Stimulated activated CD8-positive, alpha-beta memory T cell treated with anti-CD3 and anti-CD28 coated beads, Interleukin-12 subunit alpha, Interleukin-12 subunit beta, amount 100 ng/mL, for 4 hours (primary cell): ENCODE measurements at regions not wholly inside any gene's neighbourhood (a gene's known extent, or its start where the extent isn't known, plus 50 kb on each side); places are given as distances from the start of the nearest gene placed in this dataset.

Experiments used
- DNase-seq: peaks from one replicate; pipeline ENCODE4 v3.0.0-alpha.2; 2020; ENCODE audit warnings: low read depth

- DNase-seq = no peak
These were observed 555.4 kb upstream of the CPEB2 start for GRCh38 chr4:14446904-14447303.

GRCh38 chr4:14449308-14449707 lies 553.0 kb upstream of the CPEB2 start:
- no peak for DNase-seq

GRCh38 chr4:14452001-14452400 lies 550.3 kb upstream of the CPEB2 start:
- DNase-seq = no peak

DNA sequence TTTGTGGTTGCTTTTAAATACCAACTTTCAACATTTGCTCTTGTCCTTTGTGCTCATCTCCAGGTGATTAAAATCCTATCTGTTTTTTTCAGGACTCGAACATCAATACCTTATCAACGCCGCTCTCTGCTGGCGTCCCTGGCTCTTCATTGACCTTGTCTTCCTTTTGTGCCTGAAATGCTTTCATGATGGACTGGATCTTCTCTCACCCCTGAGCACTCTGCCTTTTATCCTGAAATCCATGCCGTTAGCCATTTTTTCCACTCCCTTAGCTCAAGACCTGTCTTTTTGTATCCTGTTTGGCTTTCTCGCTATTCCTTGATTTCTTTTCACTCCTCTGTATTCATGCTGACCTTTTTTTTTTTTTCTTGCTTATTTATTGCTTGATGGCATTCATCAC lies 549.5 kb upstream of the CPEB2 start:
- DNase-seq = no peak

- DNase-seq = no peak
These were observed 543.8 kb upstream of the CPEB2 start for GRCh38 chr4:14458463-14458862.

DNA sequence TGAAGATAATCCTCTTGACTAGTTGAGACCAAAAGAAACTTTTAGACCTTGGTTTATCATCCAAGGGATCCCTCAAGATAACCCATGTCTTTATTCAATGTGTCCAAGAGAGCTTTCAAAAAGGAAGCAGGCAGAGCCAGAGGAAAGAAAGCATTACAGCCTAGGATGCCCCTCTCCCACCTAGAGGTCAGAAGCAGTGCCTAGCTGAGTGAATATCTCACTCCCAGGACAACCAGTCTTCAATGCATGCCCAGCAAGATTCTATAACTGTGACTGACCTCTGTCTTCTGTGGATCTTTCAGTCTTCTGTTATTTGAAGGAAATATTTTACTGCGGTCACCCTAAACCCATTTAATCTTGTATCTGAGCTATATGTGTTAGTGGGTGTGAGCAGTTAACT lies 537.2 kb upstream of the CPEB2 start:
- DNase-seq = no peak

GRCh38 chr4:14465507-14465906 lies 536.8 kb upstream of the CPEB2 start:
- no peak for DNase-seq

GRCh38 chr4:14478504-14478903 lies 523.8 kb upstream of the CPEB2 start:
- no peak for DNase-seq

- DNase-seq = no peak
These were observed 505.9 kb upstream of the CPEB2 start for GRCh38 chr4:14496408-14496807.

- no peak for DNase-seq
These were observed 505.3 kb upstream of the CPEB2 start for GRCh38 chr4:14496969-14497368.

GRCh38 chr4:14504162-14504561 lies 498.1 kb upstream of the CPEB2 start:
- DNase-seq = no peak

- no peak for DNase-seq
These were observed 488.8 kb upstream of the CPEB2 start for GRCh38 chr4:14513471-14513870.

GRCh38 chr4:14515556-14515955 lies 486.7 kb upstream of the CPEB2 start:
- DNase-seq = no peak

DNA sequence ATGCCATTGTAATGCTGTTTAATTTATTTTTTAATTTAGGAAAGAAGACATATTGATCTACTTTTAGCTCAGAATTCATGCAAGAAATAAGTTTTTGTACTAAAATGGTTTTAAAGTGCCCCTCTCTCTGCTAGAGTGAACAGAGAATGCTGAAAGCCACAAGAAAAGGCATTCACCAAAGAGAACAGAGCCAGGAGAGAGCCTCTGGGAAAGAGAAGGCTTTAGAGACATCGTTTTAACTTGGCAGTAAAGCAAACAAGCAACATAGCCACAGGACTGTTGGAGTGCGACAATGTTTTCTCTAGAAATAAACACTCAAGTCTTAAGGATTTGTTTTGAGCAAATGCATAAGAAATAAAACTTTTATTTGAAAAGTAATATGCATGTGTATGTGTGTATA lies 484.1 kb upstream of the CPEB2 start:
- no peak for DNase-seq

- DNase-seq = no peak
These were observed 482.1 kb upstream of the CPEB2 start for GRCh38 chr4:14520171-14520570.

DNA sequence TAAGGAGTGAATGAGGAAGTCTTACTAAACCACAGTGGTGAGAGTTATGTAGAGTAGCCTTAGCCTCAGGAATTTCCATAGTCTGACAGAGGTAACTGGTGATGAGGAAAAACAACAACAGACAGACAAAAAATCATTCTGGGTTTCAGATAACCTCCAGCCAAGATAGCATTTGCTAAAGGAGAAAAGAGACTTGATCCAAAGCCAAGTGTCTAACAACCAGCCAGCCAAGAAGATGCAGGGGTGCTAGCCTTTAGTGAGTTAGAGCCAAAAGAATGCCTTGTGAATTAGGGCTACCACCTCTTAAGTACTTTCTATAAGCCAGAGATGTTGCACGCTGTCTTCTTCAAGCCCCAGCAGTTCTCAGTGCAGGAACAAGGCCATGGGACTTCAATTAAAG lies 478.0 kb upstream of the CPEB2 start:
- no peak for DNase-seq

GRCh38 chr4:14528918-14529317 lies 473.4 kb upstream of the CPEB2 start:
- DNase-seq = no peak

- no peak for DNase-seq
These were observed 472.6 kb upstream of the CPEB2 start for GRCh38 chr4:14529653-14530052.

- DNase-seq = no peak
These were observed 469.8 kb upstream of the CPEB2 start for GRCh38 chr4:14532436-14532835.

GRCh38 chr4:14539246-14539645 lies 463.0 kb upstream of the CPEB2 start:
- no peak for DNase-seq

- DNase-seq = no peak
These were observed 457.1 kb upstream of the CPEB2 start for GRCh38 chr4:14545163-14545562.

DNA sequence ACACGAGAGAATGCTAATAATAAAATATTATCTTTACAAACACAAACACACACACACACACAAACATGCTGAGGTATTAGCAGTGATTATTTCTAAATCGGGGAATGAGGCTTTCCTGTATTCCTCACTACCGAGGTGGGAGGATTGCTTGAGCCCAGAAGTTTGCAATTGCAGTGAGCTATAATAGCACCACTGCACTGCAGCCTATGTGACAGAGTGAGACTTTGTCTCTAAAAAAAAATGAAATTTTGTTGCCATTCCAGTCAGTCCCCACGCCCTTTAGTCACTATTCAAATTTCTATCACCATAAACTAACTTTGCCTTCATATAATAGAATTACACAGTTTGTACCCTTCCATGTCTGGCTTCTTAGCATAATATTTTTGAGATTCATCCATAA lies 456.5 kb upstream of the CPEB2 start:
- no peak for DNase-seq

DNA sequence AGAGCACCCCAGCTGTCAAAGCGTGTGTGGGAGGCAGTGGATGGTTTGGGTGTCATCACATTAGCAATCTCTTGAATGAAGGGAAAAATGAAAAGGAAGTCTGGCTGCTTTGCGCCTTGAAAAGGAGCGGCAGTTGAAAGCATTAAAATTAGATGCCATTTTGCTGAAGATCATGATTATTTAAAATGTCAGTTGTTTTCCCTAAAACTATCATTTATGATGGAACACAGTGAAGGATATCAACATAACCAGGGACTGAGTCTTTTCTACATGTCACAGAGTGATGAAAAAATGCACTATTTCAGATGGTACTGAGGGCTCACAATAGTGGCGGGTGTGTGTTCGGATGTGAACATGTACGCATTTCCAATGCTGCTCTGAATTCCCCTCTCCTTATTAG lies 450.2 kb upstream of the CPEB2 start:
- no peak for DNase-seq

DNA sequence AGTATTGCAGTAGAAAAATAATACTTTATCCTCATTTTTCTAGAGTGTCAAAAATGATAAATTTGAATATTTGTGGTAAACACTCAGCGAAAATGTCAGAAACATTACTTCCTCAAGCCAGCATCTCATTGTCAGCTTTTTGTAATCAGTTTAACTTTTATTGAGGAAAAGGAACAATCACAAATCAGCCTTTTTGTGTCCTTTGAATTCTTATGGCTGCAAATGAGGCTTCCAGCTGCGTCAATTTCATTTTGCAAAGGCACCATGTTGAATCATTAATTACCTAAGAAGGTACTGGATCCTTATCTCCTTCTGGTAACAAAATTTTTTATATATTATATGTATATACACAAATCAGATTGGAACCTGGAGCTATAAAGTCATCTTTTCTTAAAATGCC lies 442.6 kb upstream of the CPEB2 start:
- no peak for DNase-seq

DNA sequence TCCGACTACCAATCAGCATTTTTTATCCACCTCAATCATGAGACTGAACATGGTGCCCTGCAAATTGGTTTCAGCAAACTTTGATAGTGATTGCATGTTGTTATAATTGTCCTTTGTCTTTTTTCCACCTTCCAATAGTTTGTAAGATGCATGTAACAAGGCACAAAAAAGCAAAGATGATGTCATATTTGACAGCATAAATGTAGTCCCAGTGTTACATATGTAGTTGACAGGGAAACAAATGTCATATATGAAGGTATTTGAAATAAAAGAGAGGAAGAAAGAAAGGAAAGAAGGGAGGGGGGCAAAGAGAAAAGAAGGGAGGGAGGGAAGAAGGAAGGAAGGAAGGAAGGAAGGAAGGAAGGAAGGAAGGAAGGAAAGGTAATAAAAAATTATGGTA lies 441.7 kb upstream of the CPEB2 start:
- DNase-seq = no peak
